ENCODE measurements at regions not wholly inside any gene's neighbourhood (a gene's known extent, or its start where the extent isn't known, plus 50 kb on each side); places are given as distances from the start of the nearest gene placed in this dataset.

DNA sequence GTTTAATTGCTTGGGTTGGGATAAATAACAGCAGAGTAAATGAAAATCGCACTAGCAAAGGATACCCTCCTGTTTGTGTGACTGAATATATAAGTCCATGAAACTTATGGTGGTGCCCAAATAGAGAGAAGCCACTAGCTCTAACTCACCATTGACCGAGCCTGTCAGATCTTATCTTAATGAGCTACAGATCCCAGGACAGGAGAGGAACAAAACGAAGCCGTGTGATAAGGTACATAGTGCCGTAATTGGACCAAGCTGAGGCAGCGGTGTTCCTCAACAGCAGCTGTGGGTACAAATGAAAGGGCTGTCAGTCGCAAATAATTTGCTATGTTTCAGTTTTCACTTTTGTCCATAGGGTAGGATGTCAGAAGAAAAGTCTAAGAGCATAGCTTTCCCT, 276.1 kb downstream of the PTBP2 start:
- DNase-seq (ENCODE audit: low spot score) = no peak

DNA sequence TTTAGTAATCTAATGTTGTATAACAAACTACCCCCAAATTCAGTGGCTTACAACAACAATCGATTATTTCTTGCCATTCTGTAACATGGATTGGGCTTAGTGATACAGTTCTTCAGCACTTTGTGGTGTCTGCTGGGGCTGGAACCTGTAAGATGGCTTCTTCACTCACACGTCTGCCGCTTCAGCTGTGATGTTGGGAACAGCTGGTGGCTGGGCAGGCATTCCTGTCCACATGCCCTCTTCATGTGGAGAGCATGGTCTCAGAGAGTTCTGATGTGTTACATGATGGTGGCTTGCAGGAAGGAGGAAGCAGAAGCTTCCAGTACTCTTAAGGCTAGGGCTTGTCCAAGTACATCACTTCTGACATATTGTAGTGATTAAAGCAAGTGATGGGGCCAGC, 276.9 kb downstream of the PTBP2 start:
- no peak for DNase-seq (ENCODE audit: low spot score)

GRCh38 chr1:96999191-96999590, 277.6 kb downstream of the PTBP2 start:
- DNase-seq (ENCODE audit: low spot score) = no peak

DNA sequence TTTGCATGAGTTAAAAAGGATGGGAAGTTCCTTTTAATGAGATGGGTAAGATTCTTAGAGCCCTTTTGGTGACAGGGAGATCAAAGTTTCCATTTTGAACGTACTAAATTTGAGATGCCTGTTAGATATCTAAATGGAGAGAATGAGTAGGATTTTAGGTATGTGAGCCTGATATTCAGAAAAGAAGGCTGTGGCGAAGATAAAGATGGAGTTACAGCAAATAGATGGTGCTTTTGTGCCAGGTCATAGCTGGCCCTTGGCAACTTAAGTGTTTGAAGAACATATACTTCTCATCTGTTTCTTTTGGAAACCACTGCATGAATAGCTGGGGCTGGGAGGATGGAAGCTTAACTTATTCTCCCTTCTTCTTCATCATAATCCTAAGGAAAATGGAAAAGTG, 282.5 kb downstream of the PTBP2 start:
- DNase-seq (ENCODE audit: low spot score) = no peak

DNA sequence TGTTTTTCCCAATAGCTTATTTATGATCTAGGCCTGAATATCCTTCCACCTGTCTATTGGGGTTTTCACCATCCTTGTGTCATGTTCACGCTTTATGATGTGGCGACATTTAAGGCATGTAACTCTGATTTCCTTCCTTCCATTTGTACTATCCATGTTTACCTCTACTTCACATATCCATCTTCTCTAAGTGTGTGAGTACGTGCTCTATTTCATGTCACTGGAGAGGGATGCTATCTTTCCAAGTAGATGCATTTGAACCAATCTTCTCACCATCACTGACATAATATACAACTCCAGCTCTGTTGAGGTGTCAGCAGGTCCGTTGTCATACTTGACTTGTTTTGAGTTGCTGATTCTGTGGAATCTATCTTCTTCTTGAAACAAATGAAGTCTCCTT, 283.2 kb downstream of the PTBP2 start:
- no peak for DNase-seq (ENCODE audit: low spot score)

DNA sequence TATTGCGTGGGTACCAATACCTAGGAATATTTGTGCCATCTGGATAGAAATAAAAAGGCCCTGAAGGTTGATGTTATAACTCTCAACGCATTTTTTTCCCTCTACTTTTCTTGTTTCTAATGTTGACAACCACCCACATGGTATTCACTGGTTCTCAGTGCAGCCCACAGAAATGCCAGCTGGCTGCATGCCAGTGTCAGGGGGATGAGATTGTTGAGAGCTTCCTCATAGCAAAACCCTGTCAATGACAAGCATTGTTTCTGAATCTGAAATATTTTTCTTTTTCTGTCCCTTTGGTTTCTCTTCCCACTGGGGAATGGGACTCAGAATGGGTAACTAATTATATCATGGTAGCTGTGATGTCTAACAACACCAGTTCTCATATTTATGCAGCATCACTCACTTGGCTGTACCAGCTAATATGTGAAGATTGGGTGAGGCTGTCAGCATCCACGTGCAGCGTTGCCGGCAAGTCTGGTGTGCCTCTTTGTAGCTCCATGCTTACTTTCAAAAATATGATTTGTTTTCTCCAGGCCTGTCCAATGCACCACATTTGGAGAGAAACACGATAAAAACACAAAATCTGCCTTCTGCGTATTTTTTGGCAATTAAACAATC, 284.6 kb downstream of the PTBP2 start:
- DNase-seq (ENCODE audit: low spot score) = peak; percentile 53

DNA sequence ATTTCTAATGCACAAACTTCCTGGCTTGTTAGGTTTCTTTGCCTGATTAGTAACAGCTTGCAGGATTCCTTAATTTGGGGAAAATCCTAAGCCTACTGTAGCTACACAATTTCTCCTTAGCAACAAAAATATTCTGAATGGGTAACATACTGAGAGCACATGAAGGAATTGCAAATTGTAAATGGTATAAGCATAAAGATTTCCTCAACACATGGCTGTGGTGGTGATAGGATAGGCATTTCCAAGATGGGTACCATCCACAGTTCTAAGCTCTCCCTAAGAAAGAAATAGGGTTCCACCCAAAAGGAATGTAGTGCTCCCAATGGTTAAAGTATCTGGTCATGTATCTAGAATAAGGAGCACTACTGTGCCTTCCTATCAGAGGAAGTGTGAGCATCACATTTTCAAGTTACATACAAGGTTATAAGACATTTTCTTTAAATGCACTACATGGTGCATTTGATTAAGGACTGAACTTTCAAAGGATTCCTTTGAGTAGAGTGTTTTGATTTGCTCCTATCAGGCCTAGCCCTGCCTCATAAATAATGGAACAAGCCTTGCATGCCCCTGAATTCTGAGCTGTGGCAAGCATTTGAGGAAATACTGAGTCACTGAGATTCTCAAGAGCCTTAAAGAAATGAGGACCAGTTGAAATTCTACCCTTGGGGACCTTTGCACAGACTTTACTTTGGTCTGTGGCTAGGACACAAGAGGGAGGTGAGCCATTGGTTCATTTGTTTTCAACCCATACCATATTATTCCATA, 286.4 kb downstream of the PTBP2 start:
- DNase-seq (ENCODE audit: low spot score) = no peak

- DNase-seq (ENCODE audit: low spot score) = no peak
Observed at GRCh38 chr1:97010566-97011264, 289.1 kb downstream of the PTBP2 start.

- no peak for DNase-seq (ENCODE audit: low spot score)
Observed at GRCh38 chr1:97013136-97013535, 291.6 kb downstream of the PTBP2 start.

DNA sequence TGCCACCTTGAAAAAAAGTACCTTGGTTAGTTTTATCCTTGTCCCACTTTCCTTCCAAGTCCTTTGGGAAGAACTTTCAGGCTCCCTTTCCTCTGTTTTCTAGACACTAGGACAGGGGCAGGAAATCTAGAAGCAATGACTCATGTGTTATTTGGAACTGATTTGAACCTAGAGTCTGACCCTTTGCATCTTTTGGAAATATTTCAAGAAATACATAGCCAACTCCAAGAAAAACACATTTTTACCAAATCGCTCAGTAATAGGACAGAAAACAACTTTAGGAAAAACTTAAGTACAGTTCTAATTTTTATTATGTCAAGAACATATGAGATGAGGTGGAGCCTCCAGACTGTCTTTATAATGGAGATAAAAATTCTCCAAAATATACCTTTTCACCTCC, 292.4 kb downstream of the PTBP2 start:
- DNase-seq (ENCODE audit: low spot score) = no peak

- no peak for DNase-seq (ENCODE audit: low spot score)
Observed at GRCh38 chr1:97014426-97014825, 292.8 kb downstream of the PTBP2 start.

DNA sequence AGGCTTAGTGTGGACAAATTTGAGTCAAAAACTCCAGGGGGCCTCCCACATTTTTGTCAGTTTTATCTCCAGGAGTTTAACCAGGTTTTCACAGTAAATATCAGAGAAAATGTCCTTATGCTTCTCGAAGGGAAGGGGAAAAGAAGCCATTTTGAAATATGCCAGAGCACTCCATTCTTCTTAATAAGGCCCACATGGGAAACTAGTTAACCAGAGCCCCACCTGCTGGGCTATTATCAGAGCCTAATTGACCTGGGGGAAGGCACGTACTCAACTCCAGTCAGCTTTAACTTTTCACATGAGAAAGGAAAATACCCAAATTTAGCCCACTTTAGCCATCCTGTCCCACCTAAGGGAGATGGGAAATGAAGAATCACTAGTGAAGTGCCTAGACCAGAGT, 296.3 kb downstream of the PTBP2 start:
- no peak for DNase-seq (ENCODE audit: low spot score)

Measured in COLO829 (cell line).